Medulla oblongata (tissue), 1 donor: ENCODE measurements at regions not wholly inside any gene's neighbourhood (a gene's known extent, or its start where the extent isn't known, plus 50 kb on each side); places are given as distances from the start of the nearest gene placed in this dataset.
"Not testable (repeated sequence)": the region's sequence is repeated elsewhere in the genome, so short reads cannot be mapped to it uniquely, and the experiment has no call there.

Experiments used
- DNase-seq: peaks from one replicate; pipeline ENCODE4 v3.0.0-alpha.2; 2015; ENCODE audit errors: extremely low spot score

DNA sequence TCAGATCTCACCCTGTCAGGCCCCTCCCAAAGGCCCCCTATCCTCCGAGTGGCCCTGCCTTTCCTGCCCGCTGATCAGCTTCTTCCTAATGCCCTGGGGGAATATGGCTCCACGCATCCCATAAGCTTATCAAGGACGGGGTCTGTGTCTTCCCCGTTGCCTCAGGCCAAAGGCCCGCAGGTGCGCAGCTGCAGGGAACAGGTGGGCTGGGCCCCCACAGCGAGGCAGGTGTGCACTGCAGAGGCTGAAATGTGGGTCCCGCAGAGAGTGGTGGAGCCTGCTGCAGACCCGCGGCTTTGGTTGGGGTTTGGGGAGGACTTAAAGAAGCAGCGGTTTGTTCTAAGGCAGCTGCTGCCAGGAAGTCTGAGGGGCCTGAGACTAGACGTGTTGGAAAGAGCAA is 220.8 kb upstream of the TCERG1L start:
- no peak for DNase-seq

DNA sequence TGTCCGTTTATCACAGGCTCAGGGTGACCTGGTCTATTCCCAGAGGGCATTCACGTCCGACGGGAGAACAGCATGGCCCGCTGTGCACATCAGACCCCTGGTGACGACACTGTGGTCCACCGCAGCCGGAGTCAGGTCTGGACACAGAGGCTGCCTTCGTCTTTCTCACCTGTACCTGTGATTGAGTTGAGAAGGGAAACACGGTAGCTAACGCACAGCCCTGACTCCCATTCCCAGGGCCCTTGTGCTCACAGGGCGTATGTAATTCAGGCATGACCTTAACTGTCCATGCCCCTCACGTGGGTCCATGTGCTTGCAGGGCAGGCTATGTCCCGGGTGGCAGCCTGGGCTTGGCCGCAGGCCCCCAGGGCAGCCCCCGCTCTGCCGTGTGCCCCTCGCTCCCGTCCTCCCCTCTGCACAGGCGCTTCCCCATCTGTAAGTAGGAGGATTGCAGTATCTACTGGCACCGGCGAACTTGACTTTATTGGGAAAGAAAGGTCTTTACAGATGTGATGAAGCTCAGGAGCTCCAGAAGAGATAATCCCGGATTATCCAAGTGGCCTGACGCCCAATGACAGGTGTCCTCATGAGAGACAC is 221.3 kb upstream of the TCERG1L start:
- no peak for DNase-seq

DNA sequence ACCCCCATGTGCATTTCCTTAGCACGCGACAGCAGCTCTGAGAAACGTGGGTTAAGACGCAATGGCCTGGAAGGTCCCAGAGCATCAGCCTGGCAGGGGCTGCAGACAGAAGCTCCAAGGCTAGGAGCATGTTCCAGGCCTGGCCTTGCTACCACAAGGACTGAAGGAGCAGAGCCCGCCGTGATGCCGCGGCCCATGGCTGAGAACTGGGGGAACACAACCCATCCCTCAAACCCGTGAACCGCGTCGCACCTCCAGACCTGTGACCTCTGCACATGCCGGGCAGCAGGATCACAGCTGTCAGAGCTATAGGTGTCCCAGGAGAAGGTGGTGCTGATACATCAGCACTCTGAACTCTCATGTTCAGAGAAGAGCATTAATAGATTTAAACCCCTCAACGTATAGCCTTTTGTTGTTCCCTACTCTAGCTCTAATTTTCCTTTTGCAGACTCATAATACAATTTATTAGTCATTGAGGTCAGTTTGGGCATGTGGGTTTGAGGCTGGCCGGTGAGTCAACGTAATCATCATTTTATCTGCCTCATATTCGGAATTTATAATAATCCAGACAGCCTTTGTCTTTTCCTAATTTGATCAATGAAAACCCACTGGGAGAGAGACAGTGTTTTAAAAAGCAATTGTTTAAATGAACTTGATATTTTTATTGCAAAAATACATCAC is 222.5 kb upstream of the TCERG1L start:
- DNase-seq, result no peak

DNA sequence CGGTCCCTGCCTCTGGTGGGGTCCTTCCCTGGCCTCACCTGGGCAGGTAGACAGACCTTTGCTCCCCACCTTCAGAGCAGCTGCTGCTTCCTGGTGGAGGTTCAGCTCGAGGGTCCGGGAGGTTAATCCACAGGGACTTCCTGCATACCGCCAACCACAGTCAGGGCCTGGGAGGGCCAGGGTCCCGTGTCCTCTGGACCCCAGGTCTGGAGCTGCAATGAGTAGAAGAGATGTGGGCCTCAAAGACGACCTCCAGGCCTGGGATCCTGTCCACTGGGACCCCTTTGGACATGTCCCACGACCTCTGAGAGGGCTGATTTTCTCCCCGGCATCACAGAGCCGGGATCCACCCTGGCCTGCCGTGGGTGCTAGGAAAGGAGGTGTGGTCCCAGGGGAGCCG is 223.3 kb upstream of the TCERG1L start:
- no peak for DNase-seq

DNA sequence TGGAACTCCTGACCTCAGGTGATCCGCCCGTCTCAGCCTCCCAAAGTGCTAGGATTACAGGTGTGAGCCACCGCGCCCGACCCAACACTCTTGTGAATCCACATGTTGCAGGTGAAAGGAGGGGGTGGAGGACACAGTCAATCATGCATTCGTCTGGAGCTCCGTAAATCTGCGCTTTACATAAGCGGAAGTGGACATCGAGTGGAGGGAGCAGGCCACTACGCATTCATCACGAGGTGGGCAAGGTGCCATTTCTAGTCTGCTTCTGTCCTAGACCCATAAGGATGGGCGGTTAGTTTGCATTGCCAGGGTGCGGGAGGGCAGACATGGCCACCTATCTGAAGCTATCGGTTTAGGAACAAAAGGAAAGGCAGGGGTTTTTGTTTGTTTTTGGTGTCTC is 225.2 kb upstream of the TCERG1L start:
- DNase-seq, result no peak

DNA sequence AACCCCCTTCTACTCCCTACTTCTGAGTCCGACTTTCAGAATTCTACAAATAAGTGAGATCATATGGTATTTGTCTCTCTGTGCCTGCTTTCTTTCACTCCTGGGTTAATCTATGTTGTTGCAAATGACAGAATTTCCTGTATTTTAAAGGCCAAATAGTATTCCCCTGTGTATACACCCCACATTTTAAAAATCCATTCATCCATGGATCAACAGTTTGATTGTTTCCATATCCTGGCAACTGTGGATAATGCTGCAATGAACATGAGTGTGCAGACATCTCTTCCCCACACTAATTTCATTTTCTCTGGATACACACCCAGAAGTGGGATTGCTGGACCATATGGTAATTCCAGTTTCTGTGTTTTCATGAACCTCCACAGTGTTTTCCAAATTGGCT is 225.8 kb upstream of the TCERG1L start:
- DNase-seq, result no peak

DNA sequence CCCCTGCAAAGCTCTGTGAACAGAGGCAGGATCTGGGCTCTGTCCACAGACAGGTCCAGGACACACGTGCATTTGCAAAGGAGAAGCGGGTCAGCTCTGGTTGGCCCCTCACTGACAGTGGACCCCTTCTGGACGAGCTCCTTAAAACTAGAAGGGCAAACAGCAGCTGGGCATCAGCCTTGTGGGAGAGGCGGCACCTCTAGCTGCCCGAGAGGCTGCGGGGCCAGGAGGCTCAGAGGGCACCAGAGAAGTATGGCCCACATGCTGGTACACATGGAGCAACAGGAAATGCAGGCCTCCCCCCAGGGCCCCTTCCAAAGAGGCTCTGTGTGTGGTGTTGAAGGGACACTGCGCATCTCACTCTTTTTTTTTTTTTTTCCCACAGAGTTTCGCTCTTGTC is 233.0 kb upstream of the TCERG1L start:
- no peak for DNase-seq

DNA sequence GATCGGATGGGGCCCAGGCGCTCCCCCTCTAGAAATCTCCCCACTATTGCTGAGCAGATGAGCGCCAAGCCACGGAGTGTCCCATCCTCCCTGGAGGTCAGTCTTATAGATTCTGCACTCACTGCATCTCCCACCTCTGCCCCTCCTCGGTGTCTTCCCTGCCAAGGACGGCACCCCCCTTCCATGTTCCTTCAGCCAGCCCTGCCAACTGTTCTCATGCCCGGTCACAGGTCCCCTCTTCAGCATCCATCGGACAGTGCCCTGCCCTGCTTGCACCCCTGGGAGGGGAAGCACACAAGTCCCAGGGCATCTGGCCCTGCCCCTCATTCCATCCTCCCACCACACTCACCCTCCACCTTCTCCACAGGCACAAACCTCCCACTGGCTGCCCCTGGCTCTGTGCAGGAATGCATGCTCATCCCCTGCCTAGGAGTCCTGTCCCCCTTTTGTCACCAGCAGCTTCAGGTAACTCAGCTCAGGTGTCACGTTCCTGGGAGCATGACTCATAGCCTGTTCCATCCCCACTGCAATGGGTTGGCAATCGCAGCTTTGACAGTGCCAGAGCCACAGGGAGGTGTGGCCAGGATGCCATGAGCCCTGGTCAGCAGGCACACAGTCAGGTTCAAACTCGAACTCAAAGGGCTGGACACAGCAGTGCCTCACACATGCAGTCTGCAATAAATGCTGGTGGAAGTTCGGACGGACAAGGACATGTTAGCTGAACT is 234.7 kb upstream of the TCERG1L start:
- no peak for DNase-seq

DNA sequence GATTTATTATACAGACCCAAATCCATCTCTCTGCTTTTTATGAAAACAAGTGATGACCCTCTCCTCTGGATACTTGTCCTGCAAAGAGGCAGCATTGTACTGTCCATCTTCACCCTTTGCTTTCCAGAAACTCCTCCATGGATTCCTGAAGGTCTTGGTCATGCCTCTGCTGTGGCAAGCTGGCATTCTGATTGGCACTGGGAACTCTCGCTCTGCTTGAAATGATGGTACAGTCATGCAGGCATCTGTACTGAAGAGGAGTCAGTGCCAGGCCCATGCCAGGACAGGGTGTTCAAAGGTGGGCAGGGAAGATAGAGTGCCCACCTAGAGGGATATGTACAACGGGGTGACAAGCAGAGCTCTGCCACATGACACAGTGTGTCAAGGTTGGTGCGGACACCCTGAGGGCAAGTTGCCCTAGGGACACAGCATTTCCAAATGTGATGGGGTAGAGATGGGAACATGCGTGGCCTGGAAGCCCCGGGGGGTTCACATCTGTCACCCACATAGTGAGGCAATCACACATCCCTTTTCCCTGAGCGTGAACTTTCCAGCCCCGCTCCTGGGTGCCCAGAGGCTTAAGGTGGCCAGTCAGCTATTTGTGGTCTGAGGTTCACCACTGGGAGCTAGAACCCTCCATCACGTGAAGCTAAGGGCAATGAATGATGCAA is 235.7 kb upstream of the TCERG1L start:
- no peak for DNase-seq

DNA sequence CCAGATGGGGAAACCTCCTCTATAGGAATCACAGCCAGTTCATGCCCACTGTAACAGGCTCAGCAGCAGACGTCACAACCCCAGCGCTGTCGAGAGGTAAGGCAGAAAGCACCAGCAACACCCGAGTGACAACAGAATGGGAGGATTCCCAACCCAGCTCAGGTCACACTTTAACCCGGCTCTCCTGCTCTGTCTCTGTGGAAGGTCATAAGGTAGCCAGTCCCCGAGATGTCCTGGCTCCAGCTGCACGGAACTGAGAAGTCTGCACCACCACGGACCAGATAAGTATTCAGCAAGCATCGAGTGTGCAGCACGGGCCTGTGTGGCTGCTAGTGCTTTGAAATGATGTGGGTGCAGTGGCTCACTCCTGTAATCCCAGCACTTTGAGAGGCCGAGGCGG is 236.7 kb upstream of the TCERG1L start:
- no peak for DNase-seq

DNA sequence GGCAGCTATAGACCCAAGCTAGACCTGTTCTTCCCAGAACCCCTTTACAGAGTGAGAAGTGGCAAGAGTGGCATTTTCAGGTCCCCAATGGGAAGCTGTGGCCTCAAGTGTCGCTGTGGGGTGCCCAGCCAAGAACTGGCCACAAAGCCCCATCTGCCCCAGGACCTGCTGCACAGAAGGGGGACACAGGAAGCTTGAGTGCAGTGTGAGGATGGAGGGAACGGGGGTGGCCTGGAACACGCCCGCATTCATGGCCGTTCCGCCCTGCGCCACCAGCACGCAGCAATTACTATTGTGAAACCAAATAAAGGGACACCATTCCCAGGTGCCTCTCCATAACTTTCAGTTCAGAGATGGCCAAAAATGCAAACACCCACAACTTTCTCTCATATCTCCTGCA is 237.6 kb upstream of the TCERG1L start:
- no peak for DNase-seq

DNA sequence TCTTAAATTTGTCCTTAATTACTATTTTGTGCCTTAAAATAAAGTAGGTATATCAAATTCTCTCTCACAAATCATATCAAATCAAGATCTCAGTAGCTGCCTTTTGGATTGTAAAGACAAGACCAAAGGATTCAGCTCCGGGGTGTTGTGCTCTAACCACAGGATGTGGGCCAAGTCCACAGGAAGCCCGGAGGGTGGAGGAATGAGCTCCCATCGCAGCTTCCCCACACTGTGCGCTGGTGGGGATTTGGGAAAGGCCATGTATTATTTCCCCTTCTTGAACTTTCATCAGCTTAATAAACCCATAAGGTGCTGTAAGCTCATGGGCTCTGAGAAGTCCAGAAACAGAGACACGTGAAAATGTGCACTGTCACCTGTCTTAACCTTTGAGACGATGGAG is 241.6 kb upstream of the TCERG1L start:
- no peak for DNase-seq

DNA sequence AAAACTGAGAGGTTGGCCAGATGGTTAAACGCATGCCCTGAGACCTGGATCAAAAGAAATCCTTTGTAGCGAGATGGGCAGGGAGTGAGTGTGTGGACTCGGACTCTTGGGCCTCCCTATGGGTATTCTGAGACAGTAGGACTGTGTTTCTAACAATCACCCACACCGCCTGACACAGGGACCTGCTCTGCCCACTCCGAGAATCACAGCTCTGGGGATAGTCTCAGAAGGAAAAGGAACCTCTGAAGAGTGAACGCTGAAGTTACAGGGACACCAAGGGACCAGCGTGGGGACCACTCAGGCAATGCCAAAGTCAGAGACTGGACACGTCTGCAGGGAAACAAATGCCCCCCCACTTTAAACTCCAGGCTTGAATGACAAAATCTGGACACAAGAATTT is 242.1 kb upstream of the TCERG1L start:
- DNase-seq, result no peak

DNA sequence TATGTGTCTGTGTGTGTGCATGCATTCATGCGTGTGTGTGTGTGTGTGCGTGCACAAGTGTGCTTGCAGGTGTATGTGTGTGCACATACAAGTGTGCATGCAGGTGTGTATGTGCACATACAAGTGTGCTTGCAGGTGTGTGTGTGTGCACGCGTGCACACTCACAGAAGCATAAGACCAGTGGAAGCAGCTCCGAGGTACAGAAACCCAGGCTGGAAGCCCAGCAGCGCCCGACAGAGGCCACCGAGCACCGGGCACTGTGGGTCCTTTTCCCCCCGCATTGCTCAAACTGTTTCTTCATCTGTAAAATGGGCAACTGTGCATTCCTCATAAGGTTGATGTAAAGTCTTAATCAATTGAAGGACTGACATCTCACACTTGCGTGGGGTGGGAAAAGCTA is 243.3 kb upstream of the TCERG1L start:
- no peak for DNase-seq

DNA sequence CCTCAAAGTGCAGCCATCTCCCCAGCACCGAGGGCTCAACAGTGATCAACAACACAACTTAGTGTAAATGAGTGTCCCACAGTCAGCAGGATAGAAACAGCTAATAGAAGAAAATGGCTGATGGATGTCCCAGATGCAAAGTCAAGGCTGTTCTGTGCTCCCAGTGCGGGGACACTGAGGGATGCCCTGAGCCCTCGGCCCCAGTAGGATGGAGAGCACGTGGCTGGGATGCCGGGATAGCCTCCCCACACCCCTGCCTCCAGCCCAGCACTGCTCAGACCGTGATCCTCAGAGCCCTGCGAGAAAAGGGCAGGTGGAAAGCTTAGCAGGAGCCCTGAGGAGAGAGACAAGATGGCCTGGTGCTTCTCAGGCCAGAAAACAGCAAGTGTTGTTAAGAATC is 243.9 kb upstream of the TCERG1L start:
- DNase-seq, result no peak

DNA sequence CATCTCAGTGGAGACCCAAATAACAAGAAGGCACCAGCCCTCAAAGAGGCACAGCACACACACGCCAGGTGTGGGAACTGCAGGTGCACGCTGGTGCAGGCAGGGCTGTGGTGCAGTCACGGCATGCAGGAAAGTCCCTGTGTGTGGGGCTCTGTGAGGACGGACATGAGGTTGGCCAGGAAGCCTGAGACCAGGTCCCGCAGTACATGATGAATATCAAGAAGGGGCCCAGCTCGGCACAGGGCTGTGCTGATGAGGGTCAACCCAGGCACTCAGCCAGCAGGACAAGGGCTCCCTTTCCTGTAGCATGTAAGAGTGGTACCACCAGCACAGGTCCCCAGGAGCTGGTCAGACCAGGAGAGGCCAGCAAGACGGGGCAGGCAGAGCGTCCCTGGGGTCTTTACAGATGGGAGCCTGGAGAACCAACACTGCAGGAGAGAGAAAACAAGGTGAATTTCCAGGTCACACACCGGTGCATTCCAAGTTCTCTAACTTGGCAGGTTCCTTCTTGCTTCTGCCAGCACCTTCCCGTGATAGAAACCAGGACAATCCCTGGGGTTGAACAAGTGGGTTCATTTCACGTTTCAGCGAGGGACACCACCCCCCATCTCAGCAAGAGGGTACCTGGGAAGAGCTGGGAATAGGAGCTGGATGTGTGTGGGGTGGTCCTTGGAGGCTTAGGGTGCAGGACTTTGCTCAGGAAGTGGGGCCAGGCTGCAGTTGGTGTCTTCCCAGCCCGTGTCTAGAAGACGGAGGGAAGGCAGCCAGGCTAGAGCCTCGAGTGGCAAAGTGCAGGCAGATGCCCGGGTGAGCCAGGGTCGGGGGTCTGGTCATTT is 244.8 kb upstream of the TCERG1L start:
- DNase-seq, result no peak

DNA sequence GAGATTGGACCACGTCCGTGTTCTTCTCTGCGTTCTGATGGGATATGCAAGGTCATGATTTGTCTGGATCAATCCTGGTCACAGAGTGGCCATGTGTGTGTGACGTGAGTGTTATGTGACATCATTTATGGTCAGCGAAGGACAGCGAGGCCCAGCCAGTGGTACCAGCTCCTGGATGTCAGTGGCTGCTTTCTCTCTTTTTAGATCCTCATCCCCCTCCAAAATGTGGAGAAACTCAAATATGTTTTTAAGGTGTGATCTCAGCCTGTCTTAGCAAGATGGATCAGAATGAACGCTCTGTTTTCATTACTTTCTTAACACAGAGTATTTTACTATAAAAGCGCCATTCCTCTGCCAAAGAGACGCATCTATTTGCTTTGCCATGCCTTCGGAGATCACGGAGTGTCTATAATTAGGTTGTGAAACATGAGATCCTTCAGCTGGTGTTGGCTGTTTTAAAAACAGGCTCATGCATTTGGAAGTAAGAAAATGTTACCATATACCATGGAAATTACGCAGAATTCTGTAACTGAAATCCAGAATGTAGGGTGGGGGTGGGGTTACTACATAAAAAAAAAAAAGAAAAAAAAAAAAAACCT is 245.5 kb upstream of the TCERG1L start:
- DNase-seq, result no peak

DNA sequence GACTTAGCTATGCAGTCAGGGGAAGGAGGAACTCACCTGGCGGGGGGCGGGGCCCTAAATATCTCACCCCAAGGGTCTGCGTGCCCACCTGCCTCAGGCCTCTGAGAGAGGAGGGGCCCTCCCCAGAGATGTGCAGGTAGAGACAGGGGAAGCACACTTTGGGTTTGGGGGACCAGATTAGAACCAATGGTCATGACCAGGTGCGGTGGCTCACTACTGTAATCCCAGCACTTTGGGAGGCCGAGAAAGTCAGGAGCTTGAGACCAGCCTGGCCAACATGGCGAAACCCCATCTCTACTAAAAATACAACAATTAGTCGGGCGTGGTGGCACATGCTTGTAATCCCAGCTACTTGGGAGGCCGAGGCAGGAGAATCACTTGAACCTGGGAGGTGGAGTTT is 246.4 kb upstream of the TCERG1L start:
- not testable (repeated sequence) for DNase-seq

DNA sequence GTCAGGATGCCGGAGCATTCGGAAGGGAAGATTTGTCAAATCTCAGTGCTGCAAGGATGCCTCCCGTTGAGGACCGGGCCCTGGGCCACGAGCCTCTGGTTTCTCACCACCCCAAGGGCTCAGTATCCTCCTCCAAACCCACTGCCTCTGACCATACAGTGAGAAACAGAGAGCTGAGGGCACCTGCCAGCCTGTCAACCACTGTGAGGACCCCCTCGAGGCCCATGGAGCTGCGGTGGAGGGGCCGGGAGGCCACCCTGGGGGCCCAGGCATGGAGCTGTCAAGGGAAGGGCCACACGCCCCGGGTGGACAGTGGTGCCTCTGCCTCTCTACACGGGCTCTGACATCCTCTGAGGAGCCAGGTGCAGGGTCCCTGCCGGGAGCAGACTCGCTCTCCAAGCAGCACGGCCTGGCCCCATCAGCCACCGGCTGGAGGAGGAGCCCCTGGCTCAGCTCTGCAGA is 248.0 kb upstream of the TCERG1L start:
- DNase-seq, result no peak

DNA sequence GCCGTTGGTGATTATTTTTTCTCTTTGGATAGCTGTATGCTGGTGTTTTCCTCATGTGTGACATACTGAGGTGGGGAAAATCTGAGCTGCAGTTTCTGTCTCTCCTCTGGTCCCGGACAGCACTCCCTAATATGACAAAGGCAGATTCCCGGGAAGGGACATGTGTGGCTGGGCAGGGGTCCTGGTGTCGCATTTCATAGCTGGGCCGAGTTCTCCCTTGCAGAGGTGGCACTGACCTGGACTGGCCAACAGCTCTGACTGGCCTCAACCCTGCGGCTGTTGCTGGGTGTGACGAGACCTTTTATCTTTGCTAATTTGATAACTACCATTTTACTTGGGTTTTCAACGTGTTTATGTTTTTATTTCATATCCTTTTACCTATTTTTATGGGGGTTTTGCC is 248.6 kb upstream of the TCERG1L start:
- no peak for DNase-seq

DNA sequence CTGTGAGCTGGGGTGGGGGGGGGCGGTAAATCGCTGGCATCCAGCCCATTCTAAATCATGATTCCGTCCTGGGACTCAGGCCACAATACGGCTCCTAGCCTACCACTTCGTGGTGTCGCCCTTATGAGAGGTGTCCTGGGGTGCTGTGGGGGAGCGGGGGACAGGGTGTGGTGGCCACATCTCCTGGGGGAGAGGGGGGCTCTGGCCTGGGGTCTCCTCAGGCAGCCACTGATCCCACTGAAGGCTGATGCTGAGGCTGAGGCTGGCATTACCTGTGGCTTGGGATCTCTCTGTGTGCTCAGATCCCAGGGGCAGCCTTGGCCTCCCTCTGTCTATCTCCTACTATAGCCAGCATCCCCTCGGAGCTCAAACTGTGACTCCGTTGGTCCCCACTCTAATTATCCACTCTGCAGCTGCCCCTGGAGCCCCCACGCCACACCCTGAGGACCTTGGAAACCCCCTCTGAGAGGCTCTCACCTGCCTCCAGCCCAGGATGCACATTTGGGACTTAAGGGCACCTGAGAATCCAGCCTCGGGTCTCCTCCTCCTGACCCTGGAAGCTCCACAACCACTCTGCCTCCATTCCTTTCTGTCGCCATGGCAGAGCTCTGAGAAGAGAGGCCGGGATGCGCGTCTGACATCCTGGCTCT is 249.3 kb upstream of the TCERG1L start:
- DNase-seq, result no peak
